ENCODE measurements at regions not wholly inside any gene's neighbourhood (a gene's known extent, or its start where the extent isn't known, plus 50 kb on each side); places are given as distances from the start of the nearest gene placed in this dataset.
A peak's percentile ranks its signal among the peaks of the same experiment; 100 is the strongest.

- peaks cover 6% of the 10 kb centered on the region for H3K27me3 Mint-ChIP-seq (ENCODE audit: insufficient read depth, low read depth)
- Histone ChIP-seq H3K27ac (no peak overlapping the region), H3K4me3 (no peak overlapping the region), H3K27me3 (no peaks in the 10 kb centered on the region), H3K36me3 (no peaks in the 10 kb centered on the region), H3K4me1 (peaks cover 34% of the 10 kb centered on the region), H4K20me1 (ENCODE audit: low read depth) (no peaks in the 10 kb centered on the region), H2AFZ (replicated peaks) (no peak overlapping the region), H3K79me2 (ENCODE audit: low read depth) (no peaks in the 10 kb centered on the region), H3K4me2 (no peak overlapping the region), H3F3A (ENCODE audit: low read depth) (peaks cover 30% of the 10 kb centered on the region), H3K9me3 (ENCODE audit: low read depth) (no peaks in the 10 kb centered on the region), H3K9ac (no peak overlapping the region)
- peaks cover 5% of the 10 kb centered on the region for H3K9me3 Mint-ChIP-seq
- peaks cover 4% of the 10 kb centered on the region for H3K36me3 Mint-ChIP-seq
- no peak for DNase-seq (ENCODE audit: low spot score)
- H3K4me1 Mint-ChIP-seq, result peaks cover 29% of the 10 kb centered on the region
- H3K27ac Mint-ChIP-seq, result no peak overlapping the region
- TF ChIP-seq EZH2phosphoT487 (IDR thresholded peaks at IDR 0.05) (no peak), CTCF (IDR thresholded peaks at IDR 0.05) (no peak), EZH2 (IDR thresholded peaks at IDR 0.05) (no peak)
- no peak overlapping the region for H3K4me3 Mint-ChIP-seq
Observed at GRCh38 chr17:73791121-73791520, 146.9 kb upstream of the SDK2 start.

GRCh38 chr17:73791631-73792030 lies 147.4 kb upstream of the SDK2 start:
- Mint-ChIP-seq H3K9me3 (peaks cover 5% of the 10 kb centered on the region), H3K36me3 (peaks cover 4% of the 10 kb centered on the region), H3K27me3 (ENCODE audit: insufficient read depth, low read depth) (peaks cover 7% of the 10 kb centered on the region), H3K27ac (peak overlapping the region; percentile 21), H3K4me1 (peaks cover 24% of the 10 kb centered on the region), H3K4me3 (no peak overlapping the region)
- Histone ChIP-seq H3K4me2 (no peak overlapping the region), H3F3A (ENCODE audit: low read depth) (peaks cover 25% of the 10 kb centered on the region), H3K4me3 (no peak overlapping the region), H3K9ac (no peak overlapping the region), H3K27me3 (no peaks in the 10 kb centered on the region), H3K9me3 (ENCODE audit: low read depth) (no peaks in the 10 kb centered on the region), H3K36me3 (no peaks in the 10 kb centered on the region), H3K79me2 (ENCODE audit: low read depth) (no peaks in the 10 kb centered on the region), H3K27ac (no peak overlapping the region), H4K20me1 (ENCODE audit: low read depth) (no peaks in the 10 kb centered on the region), H2AFZ (replicated peaks) (no peak overlapping the region), H3K4me1 (peaks cover 29% of the 10 kb centered on the region)
- TF ChIP-seq CTCF (IDR thresholded peaks at IDR 0.05), result no peak
- TF ChIP-seq EZH2phosphoT487 (IDR thresholded peaks at IDR 0.05), result no peak
- no peak for TF ChIP-seq EZH2 (IDR thresholded peaks at IDR 0.05)
- DNase-seq (ENCODE audit: low spot score), result peak; percentile 16

GRCh38 chr17:73792994-73793393 lies 148.7 kb upstream of the SDK2 start:
- Mint-ChIP-seq H3K27ac (no peak overlapping the region), H3K36me3 (peaks cover 4% of the 10 kb centered on the region)

More at GRCh38 chr17:73792994-73793393, 148.7 kb upstream of the SDK2 start:
- Mint-ChIP-seq H3K27me3 (ENCODE audit: insufficient read depth, low read depth) (peaks cover 7% of the 10 kb centered on the region), H3K4me3 (no peak overlapping the region), H3K9me3 (peaks cover 5% of the 10 kb centered on the region), H3K4me1 (peaks cover 11% of the 10 kb centered on the region)
- H3K27me3 ChIP-seq, result no peaks in the 10 kb centered on the region
- no peaks in the 10 kb centered on the region for H4K20me1 ChIP-seq (ENCODE audit: low read depth)
- no peak overlapping the region for H3K4me3 ChIP-seq
- no peaks in the 10 kb centered on the region for H3K9me3 ChIP-seq (ENCODE audit: low read depth)
- DNase-seq (ENCODE audit: low spot score), result no peak
- no peaks in the 10 kb centered on the region for H3K36me3 ChIP-seq
- H3K4me1 ChIP-seq, result peaks cover 21% of the 10 kb centered on the region
- H3K4me2 ChIP-seq, result no peak overlapping the region
- no peak overlapping the region for H3K27ac ChIP-seq
- H3K9ac ChIP-seq, result no peak overlapping the region
- no peak for TF ChIP-seq CTCF (IDR thresholded peaks at IDR 0.05)
- H3F3A ChIP-seq (ENCODE audit: low read depth), result peaks cover 11% of the 10 kb centered on the region
- H3K79me2 ChIP-seq (ENCODE audit: low read depth), result no peaks in the 10 kb centered on the region
- no peak overlapping the region for H2AFZ ChIP-seq (replicated peaks)

All from neural progenitor cell (in vitro differentiated cells).